ENCODE measurements at regions not wholly inside any gene's neighbourhood (a gene's known extent, or its start where the extent isn't known, plus 50 kb on each side); places are given as distances from the start of the nearest gene placed in this dataset.

DNA sequence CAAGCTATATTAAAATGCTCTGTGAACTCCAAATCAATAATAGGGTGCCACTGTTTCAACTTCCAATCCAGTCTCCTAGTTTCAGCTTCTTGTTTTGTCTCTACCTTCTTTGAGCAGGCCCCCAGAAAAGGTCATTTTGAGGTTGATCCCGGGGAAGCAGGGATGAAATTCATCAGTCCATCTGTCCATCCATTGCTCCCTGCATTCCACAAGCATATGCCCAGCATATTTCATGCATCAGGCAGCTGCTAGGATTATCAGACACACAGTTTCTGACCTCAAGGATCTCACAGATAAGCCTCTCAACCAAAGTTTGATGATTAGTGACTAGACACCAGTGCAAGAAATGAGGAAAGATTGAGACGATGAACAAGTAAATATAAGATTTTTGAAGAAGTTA lies 186.6 kb upstream of the PDE1C start:
- WGBS, 2 donors = 59 to 69% methylated on average over 2 of the region's 2 CpGs
- intact Hi-C loops (cut with DNase I; ENCODE audit: low total_unique reads) = no loop called here
- TF ChIP-seq CTCF (IDR thresholded peaks at IDR 0.05) (no peak), POLR2A (IDR thresholded peaks at IDR 0.05) (no peak)
- no peak for DNase-seq (ENCODE audit: low spot score in 2 of 2)
- H3K4me3 ChIP-seq (ENCODE audit: low read depth, poor library complexity, severe bottlenecking) = no peak overlapping the region

DNA sequence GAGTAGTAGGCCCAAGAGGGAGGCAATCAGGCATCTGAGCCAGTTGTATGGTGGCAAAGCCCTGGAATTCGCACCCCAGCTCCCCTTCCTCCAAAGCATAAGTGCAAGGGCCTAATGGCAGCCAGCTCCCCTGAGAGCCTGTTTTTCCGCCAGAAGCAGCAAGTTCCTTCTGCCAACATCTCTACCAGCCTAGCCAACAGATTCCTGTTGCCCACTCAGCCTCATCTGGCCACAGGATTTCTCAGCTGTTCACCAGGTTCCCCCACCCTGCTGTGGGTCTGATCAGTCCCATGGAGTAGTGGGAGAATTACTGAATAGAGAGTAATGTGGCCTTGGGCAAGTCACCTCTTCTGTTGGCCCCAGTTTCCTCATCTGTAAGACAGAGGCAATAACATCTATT lies 186.2 kb upstream of the PDE1C start:
- DNase-seq (ENCODE audit: low spot score in 2 of 2) = no peak
- TF ChIP-seq POLR2A (IDR thresholded peaks at IDR 0.05) = no peak
- intact Hi-C loops (cut with DNase I; ENCODE audit: low total_unique reads) = no loop called here
- WGBS, 2 donors = 57 to 76% methylated on average over 2 of the region's 2 CpGs
- H3K4me3 ChIP-seq (ENCODE audit: low read depth, poor library complexity, severe bottlenecking) = no peak overlapping the region

DNA sequence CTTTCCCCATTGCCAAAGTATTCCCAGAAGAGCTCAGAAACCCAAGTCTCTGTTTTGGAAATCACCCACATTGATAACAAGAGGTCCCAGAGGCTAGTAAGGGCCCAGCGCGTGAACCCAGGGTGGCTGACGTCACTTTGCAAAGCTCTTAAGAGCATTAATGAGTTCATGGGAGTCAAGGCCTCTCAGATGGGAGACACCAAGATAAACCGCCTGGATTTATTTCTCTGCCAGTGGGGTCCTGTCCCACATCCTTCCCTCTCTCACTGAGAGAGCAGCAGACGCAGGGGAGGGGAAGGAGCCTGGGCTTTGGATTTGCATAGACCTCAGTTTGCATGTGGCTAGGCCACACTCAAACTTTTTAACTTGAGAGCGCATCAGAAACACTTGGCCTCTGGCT lies 184.8 kb upstream of the PDE1C start:
- 78 to 84% methylated on average over 6 of the region's 6 CpGs for WGBS, 2 donors
- H3K4me3 ChIP-seq (ENCODE audit: low read depth, poor library complexity, severe bottlenecking) = no peak overlapping the region
- intact Hi-C loops (cut with DNase I; ENCODE audit: low total_unique reads) = no loop called here
- TF ChIP-seq CTCF (IDR thresholded peaks at IDR 0.05) = no peak
- TF ChIP-seq POLR2A (IDR thresholded peaks at IDR 0.05) = no peak
- no peak for DNase-seq (ENCODE audit: low spot score in 2 of 2)

DNA sequence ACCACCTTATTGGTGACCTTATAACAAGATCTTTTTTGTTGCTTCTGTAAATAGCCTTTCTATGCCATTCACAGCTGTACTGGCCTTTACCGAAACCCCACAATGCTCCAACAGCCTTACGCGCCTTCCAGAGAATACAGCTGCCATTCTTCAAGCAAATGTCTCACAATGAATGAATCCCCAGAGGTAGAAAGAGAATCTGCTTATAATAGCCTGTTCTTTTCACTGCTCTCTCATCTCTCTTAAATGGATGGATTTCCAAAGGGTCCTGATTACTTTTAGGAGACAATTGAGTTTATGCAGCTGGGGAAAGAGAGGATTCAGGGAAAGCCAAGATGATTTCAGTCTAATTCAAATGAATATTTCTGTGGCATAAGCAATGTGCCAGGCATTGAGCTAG lies 183.1 kb upstream of the PDE1C start:
- DNase-seq (ENCODE audit: low spot score in 2 of 2) = no peak
- H3K4me3 ChIP-seq (ENCODE audit: low read depth, poor library complexity, severe bottlenecking) = no peak overlapping the region
- intact Hi-C loops (cut with DNase I; ENCODE audit: low total_unique reads) = no loop called here
- TF ChIP-seq CTCF (IDR thresholded peaks at IDR 0.05) (no peak), POLR2A (IDR thresholded peaks at IDR 0.05) (no peak)
- 84 to 89% methylated on average over 3 of the region's 3 CpGs for WGBS, 2 donors

GRCh38 chr7:32251659-32252058 lies 181.5 kb upstream of the PDE1C start:
- TF ChIP-seq POLR2A (IDR thresholded peaks at IDR 0.05) (no peak), CTCF (IDR thresholded peaks at IDR 0.05) (no peak)
- DNase-seq (ENCODE audit: low spot score in 2 of 2) = no peak
- no peak overlapping the region for H3K4me3 ChIP-seq (ENCODE audit: low read depth, poor library complexity, severe bottlenecking)
- intact Hi-C loops (cut with DNase I; ENCODE audit: low total_unique reads) = no loop called here

DNA sequence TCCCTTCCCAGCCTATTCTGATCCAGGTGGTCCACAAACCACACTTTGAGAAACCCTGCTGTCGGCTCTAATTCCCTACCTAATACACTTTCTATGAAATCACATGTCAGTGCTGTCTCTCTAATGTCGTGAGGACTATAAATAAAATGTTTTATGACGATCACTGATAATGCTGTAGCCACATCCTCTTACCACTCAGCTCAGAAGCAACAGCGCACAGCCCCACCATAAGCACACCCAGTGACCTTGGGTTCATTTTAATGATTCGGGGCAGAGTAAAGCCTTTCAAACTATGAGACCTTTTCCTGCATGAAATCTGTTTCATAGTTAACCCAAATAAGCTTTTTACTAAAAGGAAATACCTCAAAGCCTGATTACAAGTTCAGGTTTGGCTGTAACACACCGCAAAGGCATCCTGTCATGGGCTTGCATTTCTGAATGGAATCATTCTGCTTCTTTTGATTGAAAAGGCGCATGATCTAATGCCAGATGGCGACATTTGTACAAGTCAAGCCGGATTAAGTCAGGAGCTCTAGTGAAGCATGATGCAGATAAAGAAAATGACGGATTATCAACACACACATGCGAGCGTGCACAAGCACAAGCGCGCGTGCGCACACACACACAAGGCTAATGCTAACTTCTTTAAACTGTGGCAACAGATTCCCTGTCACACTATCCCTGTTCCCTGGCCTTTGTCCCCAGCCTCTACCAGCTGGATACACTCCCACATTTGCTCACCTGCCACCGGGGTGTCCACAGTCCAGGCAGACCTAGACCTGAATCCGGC lies 180.5 kb upstream of the PDE1C start:
- 63 to 72% methylated on average over 18 of the region's 18 CpGs for WGBS, 2 donors
- intact Hi-C loops (cut with DNase I; ENCODE audit: low total_unique reads) = no loop called here
- no peak for DNase-seq (ENCODE audit: low spot score in 2 of 2)
- TF ChIP-seq CTCF (IDR thresholded peaks at IDR 0.05) (no peak), POLR2A (IDR thresholded peaks at IDR 0.05) (no peak)
- no peak overlapping the region for H3K4me3 ChIP-seq (ENCODE audit: low read depth, poor library complexity, severe bottlenecking)

Measured in lower leg skin (tissue), 4 donors.